ENCODE measurements at regions not wholly inside any gene's neighbourhood (a gene's known extent, or its start where the extent isn't known, plus 50 kb on each side); places are given as distances from the start of the nearest gene placed in this dataset.

GRCh38 chr10:31143331-31143935 lies 111.8 kb upstream of the ZNF438 start:
- Mint-ChIP-seq H3K36me3 (ENCODE audit: low read depth) (no peaks in the 10 kb centered on the region), H3K27me3 (ENCODE audit: low read depth) (no peaks in the 10 kb centered on the region), H3K9me3 (no peaks in the 10 kb centered on the region), H3K4me1 (peaks cover 39% of the 10 kb centered on the region), H3K27ac (ENCODE audit: unreplicated experiment) (peak overlapping the region; percentile 90), H3K4me3 (peak overlapping the region; percentile 10)
- DNase-seq (ENCODE audit: low read depth, low spot score), result no peak
- no peak for TF ChIP-seq CTCF (conservative IDR thresholded peaks at IDR 0.05)

- Mint-ChIP-seq H3K27me3 (ENCODE audit: low read depth) (no peaks in the 10 kb centered on the region), H3K4me1 (peaks cover 35% of the 10 kb centered on the region), H3K9me3 (no peaks in the 10 kb centered on the region), H3K27ac (ENCODE audit: unreplicated experiment) (peak overlapping the region; percentile 53), H3K4me3 (no peak overlapping the region), H3K36me3 (ENCODE audit: low read depth) (no peaks in the 10 kb centered on the region)
- DNase-seq (ENCODE audit: low read depth, low spot score), result no peak
- no peak for TF ChIP-seq CTCF (conservative IDR thresholded peaks at IDR 0.05)
These were observed 114.3 kb upstream of the ZNF438 start for GRCh38 chr10:31145986-31146385.

GRCh38 chr10:31146491-31147209 lies 115.0 kb upstream of the ZNF438 start:
- Mint-ChIP-seq H3K4me3 (no peak overlapping the region), H3K27ac (ENCODE audit: unreplicated experiment) (peak overlapping the region; percentile 46), H3K36me3 (ENCODE audit: low read depth) (no peaks in the 10 kb centered on the region), H3K9me3 (no peaks in the 10 kb centered on the region), H3K4me1 (peaks cover 30% of the 10 kb centered on the region), H3K27me3 (ENCODE audit: low read depth) (no peaks in the 10 kb centered on the region)
- DNase-seq (ENCODE audit: low read depth, low spot score), result no peak
- TF ChIP-seq CTCF (conservative IDR thresholded peaks at IDR 0.05), result no peak

GRCh38 chr10:31147210-31147608 lies 115.5 kb upstream of the ZNF438 start:
- no peak overlapping the region for H3K4me3 Mint-ChIP-seq
- no peaks in the 10 kb centered on the region for H3K27me3 Mint-ChIP-seq (ENCODE audit: low read depth)
- peak overlapping the region; percentile 46 for H3K27ac Mint-ChIP-seq (ENCODE audit: unreplicated experiment)
- H3K36me3 Mint-ChIP-seq (ENCODE audit: low read depth), result no peaks in the 10 kb centered on the region
- H3K4me1 Mint-ChIP-seq, result peaks cover 25% of the 10 kb centered on the region
- no peaks in the 10 kb centered on the region for H3K9me3 Mint-ChIP-seq
- no peak for TF ChIP-seq CTCF (conservative IDR thresholded peaks at IDR 0.05)
- DNase-seq (ENCODE audit: low read depth, low spot score), result no peak

GRCh38 chr10:31148951-31149350 lies 117.3 kb upstream of the ZNF438 start:
- no peak overlapping the region for H3K4me3 Mint-ChIP-seq

More at GRCh38 chr10:31148951-31149350, 117.3 kb upstream of the ZNF438 start:
- no peaks in the 10 kb centered on the region for H3K36me3 Mint-ChIP-seq (ENCODE audit: low read depth)
- no peak overlapping the region for H3K27ac Mint-ChIP-seq (ENCODE audit: unreplicated experiment)
- TF ChIP-seq CTCF (conservative IDR thresholded peaks at IDR 0.05), result no peak
- no peaks in the 10 kb centered on the region for H3K27me3 Mint-ChIP-seq (ENCODE audit: low read depth)
- DNase-seq (ENCODE audit: low read depth, low spot score), result no peak
- peaks cover 13% of the 10 kb centered on the region for H3K4me1 Mint-ChIP-seq
- H3K9me3 Mint-ChIP-seq, result peaks cover 1% of the 10 kb centered on the region

Measured in neural crest cell (in vitro differentiated cells).